C1 segment of cervical spinal cord (tissue), 14 donors: ENCODE measurements at regions not wholly inside any gene's neighbourhood (a gene's known extent, or its start where the extent isn't known, plus 50 kb on each side); places are given as distances from the start of the nearest gene placed in this dataset.
"Not testable (repeated sequence)": the region's sequence is repeated elsewhere in the genome, so short reads cannot be mapped to it uniquely, and the experiment has no call there.

Source experiments
- DNase-seq, 14 donors: peaks; one replicate each; lab custom pipeline; 2025; lab: John Stamatoyannopoulos, UW

- DNase-seq = no peak
These were observed 120.2 kb downstream of the TLR5 start for GRCh38 chr1:223022641-223023473.

DNA sequence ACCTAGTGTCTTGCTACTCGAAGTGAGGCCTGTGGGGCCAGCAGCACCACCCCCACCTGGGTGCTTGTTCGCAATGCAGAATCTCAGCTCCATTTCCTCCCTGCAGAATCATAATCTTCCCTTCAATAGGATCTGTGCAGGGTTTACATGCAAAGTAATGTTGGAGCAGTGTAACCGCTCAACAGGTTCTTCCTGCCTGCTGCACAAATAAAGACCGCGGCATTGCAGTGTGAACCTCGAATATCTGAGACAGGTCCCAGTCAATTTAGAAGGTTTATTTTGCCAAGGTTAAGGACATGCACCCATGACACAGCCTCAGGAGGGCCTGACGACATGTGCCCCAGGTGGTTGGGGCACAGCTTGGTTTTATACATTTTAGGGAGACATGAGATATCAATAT is 119.2 kb downstream of the TLR5 start:
- no peak for DNase-seq

DNA sequence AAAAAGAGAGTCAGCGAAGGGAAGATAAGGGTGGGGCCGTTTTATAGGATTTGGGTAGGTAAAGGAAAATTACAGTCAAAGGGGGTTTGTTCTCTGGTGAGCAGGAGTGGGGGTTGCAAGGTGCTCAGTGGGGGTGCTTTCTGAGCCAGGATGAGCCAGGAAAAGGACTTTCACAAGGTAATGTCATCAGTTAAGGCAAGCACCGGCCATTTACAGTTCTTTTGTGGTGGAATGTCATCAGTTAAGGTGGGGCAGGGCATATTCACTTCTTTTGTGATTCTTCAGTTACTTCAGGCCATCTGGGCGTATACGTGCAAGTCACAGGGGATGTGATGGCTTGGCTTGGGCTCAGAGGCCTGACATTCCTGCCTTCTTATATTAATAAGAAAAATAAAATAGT is 118.6 kb downstream of the TLR5 start:
- not testable (repeated sequence) for DNase-seq

- DNase-seq = not testable (repeated sequence)
These were observed 117.8 kb downstream of the TLR5 start for GRCh38 chr1:223025190-223025734.

DNA sequence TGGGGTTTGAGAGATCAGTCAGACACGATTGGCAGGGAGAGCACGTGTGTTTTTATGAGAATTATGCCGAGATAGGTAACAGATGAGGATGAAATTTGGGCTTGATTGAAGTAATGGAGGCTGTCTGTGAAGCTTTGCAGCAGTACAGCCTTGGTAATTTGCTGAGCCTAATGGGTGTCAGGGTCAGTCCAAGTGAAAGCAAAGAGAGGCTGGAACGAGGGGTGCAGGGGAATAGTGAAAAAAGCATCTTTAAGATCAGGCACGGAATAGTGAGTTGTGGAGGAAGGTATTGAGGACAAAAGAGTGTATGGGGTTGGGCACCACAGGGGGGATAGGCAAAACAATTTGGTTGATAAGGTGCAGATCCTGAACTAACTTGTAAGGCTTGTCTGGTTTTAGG is 116.4 kb downstream of the TLR5 start:
- DNase-seq = not testable (repeated sequence)

DNA sequence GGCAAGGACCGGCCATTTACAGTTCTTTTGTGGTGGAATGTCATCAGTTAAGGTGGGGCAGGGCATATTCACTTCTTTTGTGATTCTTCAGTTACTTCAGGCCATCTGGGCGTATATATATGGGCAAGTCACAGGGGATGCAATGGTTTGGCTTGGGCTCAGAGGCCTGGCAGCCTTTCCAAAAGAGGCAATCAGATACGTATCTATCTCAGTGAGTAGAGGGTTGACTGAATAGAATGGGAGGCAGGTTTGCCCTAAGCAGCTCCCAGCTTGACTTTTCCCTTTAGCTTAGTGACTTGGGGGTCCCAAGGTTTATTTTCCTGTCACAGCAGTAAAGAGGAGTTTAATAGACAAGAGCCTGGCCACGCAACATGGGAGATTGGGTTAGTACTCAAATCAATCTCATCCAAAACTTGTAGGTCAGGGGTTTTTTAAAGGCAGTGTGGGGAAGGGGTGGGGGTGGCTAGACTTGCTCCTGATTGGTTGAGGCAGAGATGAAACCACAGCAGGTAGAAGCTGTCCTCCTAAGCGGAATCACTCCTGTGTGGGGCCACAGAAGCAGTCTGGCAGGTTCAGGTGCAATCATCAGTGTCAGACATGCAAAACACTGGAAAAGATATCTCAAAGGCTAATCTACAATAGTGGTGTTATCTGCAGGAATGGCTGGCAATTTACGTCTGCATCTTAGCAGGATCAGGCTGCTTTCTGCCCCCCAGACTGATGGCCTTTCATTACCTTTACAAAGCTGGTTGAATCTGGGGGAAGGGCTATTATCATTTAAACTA is 112.9 kb downstream of the TLR5 start:
- no peak for DNase-seq

GRCh38 chr1:223030871-223031400 is 112.1 kb downstream of the TLR5 start:
- no peak for DNase-seq

DNA sequence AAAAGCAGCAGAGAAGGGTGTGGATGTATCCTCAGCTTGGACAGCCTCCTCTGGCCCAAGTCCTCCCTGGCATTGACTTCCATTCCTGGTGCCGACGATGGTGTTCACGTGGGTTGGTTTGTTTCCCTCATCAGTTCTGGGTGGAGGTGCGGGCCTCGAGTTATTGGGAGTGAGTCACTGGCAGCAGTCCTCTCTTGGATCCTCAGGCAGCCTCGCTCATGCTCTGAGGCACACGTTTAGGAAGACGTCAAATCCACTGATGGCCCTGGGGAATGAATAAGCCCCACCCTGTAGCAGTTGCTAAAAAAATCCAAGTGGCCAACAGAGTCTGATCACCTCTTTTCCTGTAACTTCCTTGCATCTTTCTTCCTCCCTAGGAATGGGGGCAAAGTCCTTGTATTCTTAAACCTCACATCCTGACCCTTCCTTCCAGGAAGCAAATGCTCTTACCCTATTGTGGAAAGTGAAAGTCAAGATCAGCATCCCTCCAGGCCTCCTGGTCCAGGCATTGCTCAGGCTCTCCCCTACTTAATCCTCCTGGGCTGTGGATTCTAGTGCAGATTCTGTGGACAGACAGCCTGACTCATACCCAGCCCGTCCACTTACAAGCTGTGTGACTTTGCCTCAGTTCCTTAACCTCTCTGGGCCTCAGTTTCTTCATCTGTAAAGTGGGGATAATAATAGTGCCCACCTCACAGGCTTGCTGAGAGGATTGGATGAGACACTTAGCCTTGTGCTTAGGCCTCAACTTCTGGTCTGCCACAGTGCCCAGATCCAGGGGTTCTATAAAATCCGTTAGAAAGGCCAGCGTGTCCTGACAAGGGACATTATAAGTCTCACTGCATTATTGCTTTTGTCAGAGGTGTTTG is 111.1 kb downstream of the TLR5 start:
- DNase-seq = no peak

DNA sequence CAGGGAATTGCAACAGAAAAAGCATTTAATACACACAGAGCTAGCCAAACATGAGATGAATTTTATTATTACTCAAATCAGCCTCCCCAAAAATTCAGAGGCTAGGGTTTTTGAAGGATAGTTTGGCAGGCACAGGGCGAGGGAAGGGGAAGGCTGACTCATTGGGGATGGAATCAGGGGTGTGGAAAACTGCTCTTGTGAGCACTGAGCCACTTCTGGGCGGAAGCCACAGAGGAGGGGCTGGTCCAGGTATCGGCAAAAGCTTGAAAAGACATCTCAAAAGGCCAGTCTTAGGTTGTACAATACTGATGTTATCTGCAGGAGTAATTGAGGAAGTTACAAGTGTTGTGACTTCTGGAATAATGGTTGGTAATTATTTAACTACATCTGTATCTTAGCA is 109.4 kb downstream of the TLR5 start:
- DNase-seq = no peak

DNA sequence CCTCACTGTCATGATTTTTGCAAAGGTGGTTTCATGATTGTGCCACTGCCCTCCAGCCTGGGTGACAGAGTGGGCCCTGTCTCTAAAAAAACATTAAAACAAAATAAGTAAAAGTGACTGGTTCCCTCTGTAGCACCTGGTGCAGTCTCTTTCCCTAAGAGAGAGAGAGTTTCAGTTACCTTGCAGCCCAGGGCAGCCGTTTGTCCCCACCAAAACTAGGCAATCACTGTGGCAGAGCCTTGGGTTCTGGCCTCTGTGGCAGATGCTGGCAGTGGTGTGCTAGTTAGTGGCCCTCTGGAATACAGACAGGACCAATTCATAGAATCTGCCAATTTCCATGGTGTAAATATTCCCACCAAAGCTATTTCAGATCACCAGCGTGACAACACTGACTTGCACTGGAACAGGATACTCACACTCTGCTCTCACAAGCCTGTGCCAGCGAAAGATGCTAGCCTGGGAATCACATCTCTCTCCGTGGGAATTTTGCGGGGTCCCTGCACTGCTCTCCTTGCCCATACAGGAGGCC is 108.7 kb downstream of the TLR5 start:
- DNase-seq = no peak

- DNase-seq = no peak
These were observed 107.1 kb downstream of the TLR5 start for GRCh38 chr1:223035724-223036478.

- DNase-seq = no peak
These were observed 106.6 kb downstream of the TLR5 start for GRCh38 chr1:223036479-223036845.

- DNase-seq = no peak
These were observed 105.2 kb downstream of the TLR5 start for GRCh38 chr1:223037845-223038244.

DNA sequence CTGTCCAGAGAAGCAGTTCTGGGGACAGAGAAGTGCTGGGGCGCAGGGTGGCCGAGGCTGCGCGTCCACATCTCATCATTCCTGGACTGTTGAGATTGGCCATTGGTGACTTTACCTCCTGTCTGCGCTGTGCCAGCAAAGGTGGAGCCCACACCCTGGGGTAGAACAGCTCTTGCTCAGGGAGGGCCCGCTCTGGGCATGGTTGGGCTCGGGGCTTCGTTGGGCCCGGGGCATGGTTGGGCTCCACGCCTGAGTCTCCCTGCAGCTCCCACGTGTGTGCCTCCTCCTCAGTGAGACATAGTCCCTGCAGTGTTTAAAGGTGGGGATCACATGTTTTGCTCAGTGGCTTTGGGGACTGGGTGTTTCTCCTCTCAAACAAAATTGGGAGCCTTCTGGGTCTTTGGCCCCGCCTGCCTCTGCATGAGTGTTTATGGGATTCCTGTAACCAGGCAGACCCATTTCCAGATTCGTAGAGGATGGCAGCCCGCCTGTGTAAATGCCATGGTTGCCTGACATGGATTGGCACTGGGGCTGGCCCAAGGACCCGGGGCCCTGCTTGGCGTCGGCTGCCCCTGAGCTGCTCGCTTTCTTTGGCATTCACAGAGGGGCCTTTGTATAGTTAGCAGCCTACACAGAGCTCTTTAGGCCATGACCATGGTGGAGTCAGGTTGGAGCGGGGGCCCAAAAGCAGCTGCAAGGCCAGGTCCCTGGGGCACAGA is 104.6 kb downstream of the TLR5 start:
- DNase-seq = no peak

DNA sequence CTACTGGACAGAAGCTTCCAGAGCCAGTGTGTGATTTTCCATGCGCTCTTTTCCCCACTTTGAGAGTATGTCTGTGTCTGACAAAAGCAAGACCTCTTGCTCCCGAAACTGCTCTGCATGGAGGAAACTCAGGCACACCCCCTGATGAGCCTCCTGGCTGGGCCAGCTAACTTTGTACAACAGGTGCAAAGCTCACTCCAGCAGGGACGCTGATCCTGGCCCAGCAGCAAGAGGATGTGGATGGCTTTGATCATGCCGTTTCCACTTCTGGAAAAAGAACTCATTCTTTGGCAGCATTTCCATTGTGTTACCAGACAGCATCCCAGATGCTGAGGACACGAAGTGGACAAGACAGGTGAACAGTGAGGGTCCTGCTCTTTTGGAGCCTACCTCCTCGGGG is 103.1 kb downstream of the TLR5 start:
- no peak for DNase-seq

- DNase-seq = no peak
These were observed 101.6 kb downstream of the TLR5 start for GRCh38 chr1:223041481-223041880.

- DNase-seq = no peak
These were observed 97.7 kb downstream of the TLR5 start for GRCh38 chr1:223045164-223045957.

GRCh38 chr1:223046011-223046410 is 97.0 kb downstream of the TLR5 start:
- DNase-seq = no peak

DNA sequence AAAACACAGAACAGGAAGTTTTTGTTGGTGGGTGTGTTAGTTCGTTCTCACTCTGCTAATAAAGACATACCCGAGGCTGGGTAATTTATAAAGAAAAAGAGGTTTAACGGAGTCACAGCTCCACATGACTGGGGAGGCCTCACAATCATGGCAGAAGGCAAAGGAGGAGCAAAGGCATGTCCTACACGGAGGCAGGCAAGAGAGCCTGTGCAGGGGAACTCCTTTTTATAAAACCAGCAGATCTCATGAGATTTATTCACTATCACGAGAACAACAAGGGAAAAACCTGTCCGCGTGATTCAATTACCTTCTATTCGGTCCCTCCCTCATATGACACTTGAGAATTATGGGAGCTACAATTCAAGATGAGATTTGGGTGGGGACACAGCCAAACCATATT is 96.6 kb downstream of the TLR5 start:
- not testable (repeated sequence) for DNase-seq
